HepG2 (cell line): ENCODE measurements at regions not wholly inside any gene's neighbourhood (a gene's known extent, or its start where the extent isn't known, plus 50 kb on each side); places are given as distances from the start of the nearest gene placed in this dataset.

Experiments used
- ARID5B ChIP-seq: IDR thresholded peaks from 2 replicates; pipeline ENCODE4 v1.4.0; 2020; ENCODE audit warnings: mild to moderate bottlenecking, missing genetic modification reagents
- EED ChIP-seq: sonication (generic); formaldehyde crosslinking; IDR thresholded peaks from 2 replicates; pipeline ENCODE4 v1.5.0; 2020; ENCODE audit warnings: mild to moderate bottlenecking, missing genetic modification reagents
- FOXA3 ChIP-seq: IDR thresholded peaks from 2 replicates; pipeline ENCODE4 v1.6.1; 2016; ENCODE audit warnings: missing genetic modification reagents, missing compliant biosample characterization
- MAFK ChIP-seq, 2 experiments: IDR thresholded peaks in 1 of 2; conservative IDR thresholded peaks in 1 of 2; 2 replicates each; pipeline ENCODE4 v1.6.1; 2011; ENCODE audit warnings: improper control_type of control experiment in 2 of 2, low read length in 2 of 2
- PBX2 ChIP-seq: IDR thresholded peaks from 2 replicates; pipeline ENCODE4 v1.6.1; 2016; ENCODE audit warnings: control low read depth
- POLR2AphosphoS5 ChIP-seq: IDR thresholded peaks from 2 replicates; pipeline ENCODE4 v1.6.1; 2012; ENCODE audit warnings: low read depth, low read length
- SIX4 ChIP-seq: sonication (generic); formaldehyde crosslinking; IDR thresholded peaks from 2 replicates; pipeline ENCODE4 v1.4.0; 2020; ENCODE audit warnings: missing genetic modification reagents
- ZFP91 ChIP-seq: sonication (generic); formaldehyde crosslinking; IDR thresholded peaks from 2 replicates; pipeline ENCODE4 v1.9.0; 2022; ENCODE audit warnings: missing genetic modification reagents, mild to moderate bottlenecking, borderline replicate concordance
- ZNF451 ChIP-seq: sonication (generic); formaldehyde crosslinking; IDR thresholded peaks from 2 replicates; pipeline ENCODE4 v1.5.0; 2020; ENCODE audit warnings: mild to moderate bottlenecking, missing genetic modification reagents
- ZNF513 ChIP-seq: sonication (generic); formaldehyde crosslinking; conservative IDR thresholded peaks from 2 replicates; pipeline ENCODE4 v1.5.0; 2020; ENCODE audit warnings: missing genetic modification reagents
- ZNF564 ChIP-seq: sonication (generic); formaldehyde crosslinking; IDR thresholded peaks from 2 replicates; pipeline ENCODE4 v1.8.1; 2023; ENCODE audit warnings: mild to moderate bottlenecking, missing genetic modification reagents
- ZNF83 ChIP-seq: sonication (generic); formaldehyde crosslinking; IDR thresholded peaks from 2 replicates; pipeline ENCODE4 v1.4.0; 2020; ENCODE audit warnings: missing genetic modification reagents, mild to moderate bottlenecking, borderline replicate concordance
- ZNF891 ChIP-seq: sonication (generic); formaldehyde crosslinking; IDR thresholded peaks from 2 replicates; pipeline ENCODE4 v1.5.0; 2020; ENCODE audit warnings: mild to moderate bottlenecking, missing genetic modification reagents
- TF ChIP-seq, protein P1 (sequence below): sonication (generic); formaldehyde crosslinking; IDR thresholded peaks from 2 replicates; pipeline ENCODE4 v1.5.1; 2020; ENCODE audit warnings: mild to moderate bottlenecking, missing genetic modification reagents, borderline replicate concordance

GRCh38 chr20:23147964-23148730, 62.0 kb upstream of the CD93 start (continued):
- TF ChIP-seq POLR2AphosphoS5 (0 out of 2 replicates have a peak, but pooled peaks have one; percentile 36), ZNF451 (no peak), MAFK (conservative IDR thresholded peaks at IDR 0.05 in 1 of 2, IDR thresholded peaks at IDR 0.05 in 1 of 2; ENCODE audit: low read length in 2 of 2) (peak; percentile 65 to 74; a peak in 2 of 4 replicates), ZFP91 (CRISPR knock-in tag) (no peak), ZNF564 (CRISPR knock-in tag) (no peak), PBX2 (CRISPR knock-in tag) (peak; percentile 41; the same call in 1 of the 2 replicates), ZNF513 (no peak), ZNF83 (no peak), FOXA3 (CRISPR knock-in tag) (peak; percentile 81), ZNF891 (CRISPR knock-in tag) (no peak), EED (CRISPR knock-in tag) (no peak), ARID5B (peak; percentile 75), SIX4 (CRISPR knock-in tag) (0 out of 2 replicates have a peak, but pooled peaks have one; percentile 39)
- TF ChIP-seq, protein P1, sequence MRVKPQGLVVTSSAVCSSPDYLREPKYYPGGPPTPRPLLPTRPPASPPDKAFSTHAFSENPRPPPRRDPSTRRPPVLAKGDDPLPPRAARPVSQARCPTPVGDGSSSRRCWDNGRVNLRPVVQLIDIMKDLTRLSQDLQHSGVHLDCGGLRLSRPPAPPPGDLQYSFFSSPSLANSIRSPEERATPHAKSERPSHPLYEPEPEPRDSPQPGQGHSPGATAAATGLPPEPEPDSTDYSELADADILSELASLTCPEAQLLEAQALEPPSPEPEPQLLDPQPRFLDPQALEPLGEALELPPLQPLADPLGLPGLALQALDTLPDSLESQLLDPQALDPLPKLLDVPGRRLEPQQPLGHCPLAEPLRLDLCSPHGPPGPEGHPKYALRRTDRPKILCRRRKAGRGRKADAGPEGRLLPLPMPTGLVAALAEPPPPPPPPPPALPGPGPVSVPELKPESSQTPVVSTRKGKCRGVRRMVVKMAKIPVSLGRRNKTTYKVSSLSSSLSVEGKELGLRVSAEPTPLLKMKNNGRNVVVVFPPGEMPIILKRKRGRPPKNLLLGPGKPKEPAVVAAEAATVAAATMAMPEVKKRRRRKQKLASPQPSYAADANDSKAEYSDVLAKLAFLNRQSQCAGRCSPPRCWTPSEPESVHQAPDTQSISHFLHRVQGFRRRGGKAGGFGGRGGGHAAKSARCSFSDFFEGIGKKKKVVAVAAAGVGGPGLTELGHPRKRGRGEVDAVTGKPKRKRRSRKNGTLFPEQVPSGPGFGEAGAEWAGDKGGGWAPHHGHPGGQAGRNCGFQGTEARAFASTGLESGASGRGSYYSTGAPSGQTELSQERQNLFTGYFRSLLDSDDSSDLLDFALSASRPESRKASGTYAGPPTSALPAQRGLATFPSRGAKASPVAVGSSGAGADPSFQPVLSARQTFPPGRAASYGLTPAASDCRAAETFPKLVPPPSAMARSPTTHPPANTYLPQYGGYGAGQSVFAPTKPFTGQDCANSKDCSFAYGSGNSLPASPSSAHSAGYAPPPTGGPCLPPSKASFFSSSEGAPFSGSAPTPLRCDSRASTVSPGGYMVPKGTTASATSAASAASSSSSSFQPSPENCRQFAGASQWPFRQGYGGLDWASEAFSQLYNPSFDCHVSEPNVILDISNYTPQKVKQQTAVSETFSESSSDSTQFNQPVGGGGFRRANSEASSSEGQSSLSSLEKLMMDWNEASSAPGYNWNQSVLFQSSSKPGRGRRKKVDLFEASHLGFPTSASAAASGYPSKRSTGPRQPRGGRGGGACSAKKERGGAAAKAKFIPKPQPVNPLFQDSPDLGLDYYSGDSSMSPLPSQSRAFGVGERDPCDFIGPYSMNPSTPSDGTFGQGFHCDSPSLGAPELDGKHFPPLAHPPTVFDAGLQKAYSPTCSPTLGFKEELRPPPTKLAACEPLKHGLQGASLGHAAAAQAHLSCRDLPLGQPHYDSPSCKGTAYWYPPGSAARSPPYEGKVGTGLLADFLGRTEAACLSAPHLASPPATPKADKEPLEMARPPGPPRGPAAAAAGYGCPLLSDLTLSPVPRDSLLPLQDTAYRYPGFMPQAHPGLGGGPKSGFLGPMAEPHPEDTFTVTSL (CRISPR knock-in tag) = peak; percentile 55; the same call in 1 of the 2 replicates
